ENCODE measurements at regions not wholly inside any gene's neighbourhood (a gene's known extent, or its start where the extent isn't known, plus 50 kb on each side); places are given as distances from the start of the nearest gene placed in this dataset.

GRCh38 chr10:61084493-61084892 lies 140.5 kb upstream of the RHOBTB1 start:
- no peak overlapping the region for H3K9ac ChIP-seq (ENCODE audit: low read length)
- no peaks in the 10 kb centered on the region for H3K36me3 ChIP-seq (ENCODE audit: control insufficient read depth, insufficient read depth, low read length, severe bottlenecking)
- no peak for DNase-seq (ENCODE audit: low read depth)
- peaks cover 9% of the 10 kb centered on the region for H3K27me3 ChIP-seq (replicated peaks; ENCODE audit: control insufficient read depth, insufficient read depth, low read length)
- no peak overlapping the region for H3K4me3 ChIP-seq (ENCODE audit: low read length)
- H3K4me1 ChIP-seq (ENCODE audit: control insufficient read depth, insufficient read depth, low read length) = no peaks in the 10 kb centered on the region
- peaks cover 9% of the 10 kb centered on the region for H3K9me3 ChIP-seq (ENCODE audit: control insufficient read depth, low read length)

GRCh38 chr10:61081301-61081700 lies 137.3 kb upstream of the RHOBTB1 start:
- DNase-seq (ENCODE audit: low read depth) = no peak
- no peaks in the 10 kb centered on the region for H3K4me1 ChIP-seq (ENCODE audit: control insufficient read depth, insufficient read depth, low read length)
- H3K9ac ChIP-seq (ENCODE audit: low read length) = no peak overlapping the region
- H3K4me3 ChIP-seq (ENCODE audit: low read length) = no peak overlapping the region
- H3K9me3 ChIP-seq (ENCODE audit: control insufficient read depth, low read length) = peaks cover 9% of the 10 kb centered on the region
- peaks cover 9% of the 10 kb centered on the region for H3K27me3 ChIP-seq (replicated peaks; ENCODE audit: control insufficient read depth, insufficient read depth, low read length)
- H3K36me3 ChIP-seq (ENCODE audit: control insufficient read depth, insufficient read depth, low read length, severe bottlenecking) = no peaks in the 10 kb centered on the region

DNA sequence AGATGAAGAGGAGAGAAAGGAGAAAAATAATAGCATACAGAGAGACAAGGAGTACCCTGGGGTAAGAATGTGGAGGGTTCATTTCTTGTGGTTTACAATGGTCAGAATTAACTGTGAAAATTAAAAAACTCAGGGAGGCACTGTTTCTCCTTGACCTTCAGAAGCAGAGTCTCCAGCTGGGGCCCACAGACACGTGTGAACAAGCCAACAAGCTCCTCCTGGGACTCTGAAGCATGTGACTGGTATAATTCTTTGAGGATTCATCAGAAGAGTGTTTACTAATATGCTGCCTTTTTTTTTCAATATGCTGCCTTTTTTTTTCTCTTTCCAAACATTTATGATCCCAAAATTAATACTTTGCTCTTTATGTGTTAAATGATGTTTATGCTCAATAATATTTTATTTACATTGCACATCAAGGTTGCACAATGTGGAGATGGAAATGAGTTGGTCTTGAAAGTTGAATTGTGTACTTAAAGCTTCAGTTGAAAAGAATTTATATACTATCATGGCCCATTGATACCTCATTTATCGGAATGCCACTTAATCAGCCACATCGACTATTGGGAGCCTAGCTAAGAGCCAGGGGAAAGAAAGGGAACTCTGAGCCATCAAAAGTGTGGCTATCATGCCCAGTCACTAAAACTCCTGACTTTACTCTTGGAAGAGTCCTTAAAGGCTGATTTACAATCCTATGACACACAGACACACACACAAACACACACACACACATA lies 134.7 kb upstream of the RHOBTB1 start:
- H3K9ac ChIP-seq (ENCODE audit: low read length) = no peak overlapping the region
- H3K9me3 ChIP-seq (ENCODE audit: control insufficient read depth, low read length) = no peaks in the 10 kb centered on the region
- peak; percentile 14 for DNase-seq (ENCODE audit: low read depth)
- no peaks in the 10 kb centered on the region for H3K36me3 ChIP-seq (ENCODE audit: control insufficient read depth, insufficient read depth, low read length, severe bottlenecking)
- peaks cover 13% of the 10 kb centered on the region for H3K27me3 ChIP-seq (replicated peaks; ENCODE audit: control insufficient read depth, insufficient read depth, low read length)
- H3K4me1 ChIP-seq (ENCODE audit: control insufficient read depth, insufficient read depth, low read length) = no peaks in the 10 kb centered on the region
- H3K4me3 ChIP-seq (ENCODE audit: low read length) = no peak overlapping the region

DNA sequence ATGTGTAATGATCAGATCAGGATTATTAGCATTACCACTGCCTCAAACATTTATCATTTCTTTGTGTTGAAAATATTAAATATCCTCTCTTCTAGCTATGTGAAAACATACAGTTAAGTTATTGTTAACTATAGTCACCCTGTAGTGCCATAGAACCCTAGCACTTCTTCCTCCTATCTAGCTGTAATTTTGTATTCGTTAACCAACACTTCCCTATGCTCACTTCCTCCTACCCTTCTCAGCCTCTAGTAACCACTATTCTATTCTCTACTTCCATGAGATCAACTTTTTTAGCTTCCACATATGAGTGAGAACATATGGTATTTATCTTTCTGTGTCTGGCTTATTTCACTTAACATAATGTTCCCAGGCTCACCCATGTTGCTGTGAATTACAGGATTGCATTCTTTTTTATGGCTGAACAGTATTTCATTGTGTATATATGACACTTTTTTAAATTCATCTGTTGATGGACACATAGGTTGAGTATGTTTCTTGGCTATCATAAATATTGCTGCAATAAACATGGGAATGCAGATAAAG lies 132.7 kb upstream of the RHOBTB1 start:
- peaks cover 13% of the 10 kb centered on the region for H3K27me3 ChIP-seq (replicated peaks; ENCODE audit: control insufficient read depth, insufficient read depth, low read length)
- H3K36me3 ChIP-seq (ENCODE audit: control insufficient read depth, insufficient read depth, low read length, severe bottlenecking) = no peaks in the 10 kb centered on the region
- H3K9me3 ChIP-seq (ENCODE audit: control insufficient read depth, low read length) = no peaks in the 10 kb centered on the region
- peak; percentile 51 for DNase-seq (ENCODE audit: low read depth)
- H3K9ac ChIP-seq (ENCODE audit: low read length) = no peak overlapping the region
- no peaks in the 10 kb centered on the region for H3K4me1 ChIP-seq (ENCODE audit: control insufficient read depth, insufficient read depth, low read length)
- H3K4me3 ChIP-seq (ENCODE audit: low read length) = no peak overlapping the region

- Histone ChIP-seq H3K4me3 (ENCODE audit: low read length) (no peak overlapping the region), H3K9ac (ENCODE audit: low read length) (no peak overlapping the region), H3K27me3 (replicated peaks; ENCODE audit: control insufficient read depth, insufficient read depth, low read length) (peaks cover 22% of the 10 kb centered on the region), H3K9me3 (ENCODE audit: control insufficient read depth, low read length) (no peaks in the 10 kb centered on the region), H3K4me1 (ENCODE audit: control insufficient read depth, insufficient read depth, low read length) (no peaks in the 10 kb centered on the region), H3K36me3 (ENCODE audit: control insufficient read depth, insufficient read depth, low read length, severe bottlenecking) (no peaks in the 10 kb centered on the region)
- no peak for DNase-seq (ENCODE audit: low read depth)
Observed at GRCh38 chr10:61073391-61073790, 129.4 kb upstream of the RHOBTB1 start.

DNA sequence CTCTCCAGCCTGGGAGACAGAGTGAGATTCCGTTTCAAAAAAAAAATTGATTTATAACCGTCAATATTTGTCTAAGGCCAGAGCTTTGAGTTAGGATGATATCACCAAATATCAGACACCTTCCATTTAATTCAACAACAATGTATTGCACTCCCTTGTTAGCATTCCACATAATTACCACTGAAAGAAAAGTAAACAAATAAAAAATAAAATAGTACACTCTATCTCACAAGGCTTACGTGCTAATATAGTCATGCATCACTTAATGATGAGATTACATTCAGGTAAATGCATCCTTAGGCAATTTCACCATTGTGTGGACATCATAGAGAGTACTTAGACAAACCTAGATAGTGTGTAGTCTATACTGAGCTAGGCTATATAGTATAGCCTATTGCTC lies 127.6 kb upstream of the RHOBTB1 start:
- no peaks in the 10 kb centered on the region for H3K9me3 ChIP-seq (ENCODE audit: control insufficient read depth, low read length)
- H3K36me3 ChIP-seq (ENCODE audit: control insufficient read depth, insufficient read depth, low read length, severe bottlenecking) = no peaks in the 10 kb centered on the region
- no peaks in the 10 kb centered on the region for H3K4me1 ChIP-seq (ENCODE audit: control insufficient read depth, insufficient read depth, low read length)
- no peak overlapping the region for H3K9ac ChIP-seq (ENCODE audit: low read length)
- H3K27me3 ChIP-seq (replicated peaks; ENCODE audit: control insufficient read depth, insufficient read depth, low read length) = peaks cover 32% of the 10 kb centered on the region
- H3K4me3 ChIP-seq (ENCODE audit: low read length) = no peak overlapping the region
- no peak for DNase-seq (ENCODE audit: low read depth)

GRCh38 chr10:61068471-61068870 lies 124.5 kb upstream of the RHOBTB1 start:
- Histone ChIP-seq H3K9me3 (ENCODE audit: control insufficient read depth, low read length) (no peaks in the 10 kb centered on the region), H3K9ac (ENCODE audit: low read length) (no peak overlapping the region), H3K27me3 (replicated peaks; ENCODE audit: control insufficient read depth, insufficient read depth, low read length) (peaks cover 42% of the 10 kb centered on the region), H3K4me3 (ENCODE audit: low read length) (no peak overlapping the region), H3K36me3 (ENCODE audit: control insufficient read depth, insufficient read depth, low read length, severe bottlenecking) (no peaks in the 10 kb centered on the region), H3K4me1 (ENCODE audit: control insufficient read depth, insufficient read depth, low read length) (peaks cover 5% of the 10 kb centered on the region)
- DNase-seq (ENCODE audit: low read depth) = no peak

DNA sequence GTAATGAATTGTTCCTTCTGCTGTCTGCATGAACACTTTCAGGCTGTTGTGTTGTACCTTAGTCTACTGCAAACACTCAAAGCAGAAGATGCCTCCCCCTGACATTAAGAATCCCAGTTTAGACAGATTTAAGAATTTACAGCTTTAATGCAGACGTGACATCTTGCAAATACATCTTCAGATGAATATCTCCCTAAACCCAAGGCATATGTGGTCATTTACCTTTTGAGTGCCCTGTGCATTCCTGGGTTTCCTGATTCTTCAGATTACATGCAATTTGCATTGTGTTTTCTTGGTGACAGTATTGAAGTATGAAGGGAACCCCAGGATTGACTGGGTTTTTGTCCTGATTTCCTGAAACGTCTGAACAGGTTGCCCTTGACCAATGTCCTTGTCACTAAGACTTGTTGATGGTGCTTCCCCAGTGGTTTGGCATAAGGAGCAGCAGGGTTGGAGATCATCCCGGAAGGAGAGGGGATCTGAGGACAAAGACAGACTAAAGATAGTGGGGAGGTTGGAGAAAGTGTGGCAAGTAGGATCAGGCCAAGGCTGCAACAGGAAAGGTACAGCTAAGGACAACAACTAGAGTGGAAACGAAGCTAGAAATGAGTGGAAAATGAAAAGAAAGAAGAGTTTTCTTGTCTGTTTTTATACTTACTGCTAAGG lies 123.8 kb upstream of the RHOBTB1 start:
- Histone ChIP-seq H3K27me3 (replicated peaks; ENCODE audit: control insufficient read depth, insufficient read depth, low read length) (peaks cover 42% of the 10 kb centered on the region), H3K4me3 (ENCODE audit: low read length) (no peak overlapping the region), H3K36me3 (ENCODE audit: control insufficient read depth, insufficient read depth, low read length, severe bottlenecking) (no peaks in the 10 kb centered on the region), H3K9me3 (ENCODE audit: control insufficient read depth, low read length) (no peaks in the 10 kb centered on the region), H3K4me1 (ENCODE audit: control insufficient read depth, insufficient read depth, low read length) (peaks cover 10% of the 10 kb centered on the region), H3K9ac (ENCODE audit: low read length) (no peak overlapping the region)
- DNase-seq (ENCODE audit: low read depth) = no peak

GRCh38 chr10:61066661-61067344 lies 122.8 kb upstream of the RHOBTB1 start:
- peaks cover 42% of the 10 kb centered on the region for H3K27me3 ChIP-seq (replicated peaks; ENCODE audit: control insufficient read depth, insufficient read depth, low read length)
- H3K9ac ChIP-seq (ENCODE audit: low read length) = no peak overlapping the region
- peaks cover 16% of the 10 kb centered on the region for H3K4me1 ChIP-seq (ENCODE audit: control insufficient read depth, insufficient read depth, low read length)
- H3K36me3 ChIP-seq (ENCODE audit: control insufficient read depth, insufficient read depth, low read length, severe bottlenecking) = no peaks in the 10 kb centered on the region
- DNase-seq (ENCODE audit: low read depth) = no peak
- H3K9me3 ChIP-seq (ENCODE audit: control insufficient read depth, low read length) = no peaks in the 10 kb centered on the region
- no peak overlapping the region for H3K4me3 ChIP-seq (ENCODE audit: low read length)

DNA sequence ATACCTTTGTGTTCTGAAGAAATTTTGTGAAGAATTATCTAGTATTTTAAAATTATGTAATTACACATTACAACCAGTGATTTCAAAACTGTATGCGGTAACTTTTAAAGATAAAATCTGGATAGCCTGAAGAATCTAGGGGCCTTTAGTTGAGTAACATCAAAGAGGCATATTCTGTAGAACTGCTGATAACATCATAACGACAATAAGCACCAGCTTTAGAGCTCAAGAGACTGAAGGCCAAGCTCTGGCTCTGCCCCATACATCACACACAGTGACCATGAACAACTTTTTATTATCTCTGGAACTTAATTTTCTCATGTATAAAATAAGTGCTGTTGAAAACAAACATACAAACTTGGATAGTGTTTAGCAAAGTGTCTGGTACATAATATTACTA lies 121.1 kb upstream of the RHOBTB1 start:
- Histone ChIP-seq H3K4me3 (ENCODE audit: low read length) (no peak overlapping the region), H3K4me1 (ENCODE audit: control insufficient read depth, insufficient read depth, low read length) (peaks cover 16% of the 10 kb centered on the region), H3K36me3 (ENCODE audit: control insufficient read depth, insufficient read depth, low read length, severe bottlenecking) (no peaks in the 10 kb centered on the region), H3K9me3 (ENCODE audit: control insufficient read depth, low read length) (no peaks in the 10 kb centered on the region), H3K27me3 (replicated peaks; ENCODE audit: control insufficient read depth, insufficient read depth, low read length) (peaks cover 41% of the 10 kb centered on the region), H3K9ac (ENCODE audit: low read length) (no peak overlapping the region)
- DNase-seq (ENCODE audit: low read depth) = no peak

DNA sequence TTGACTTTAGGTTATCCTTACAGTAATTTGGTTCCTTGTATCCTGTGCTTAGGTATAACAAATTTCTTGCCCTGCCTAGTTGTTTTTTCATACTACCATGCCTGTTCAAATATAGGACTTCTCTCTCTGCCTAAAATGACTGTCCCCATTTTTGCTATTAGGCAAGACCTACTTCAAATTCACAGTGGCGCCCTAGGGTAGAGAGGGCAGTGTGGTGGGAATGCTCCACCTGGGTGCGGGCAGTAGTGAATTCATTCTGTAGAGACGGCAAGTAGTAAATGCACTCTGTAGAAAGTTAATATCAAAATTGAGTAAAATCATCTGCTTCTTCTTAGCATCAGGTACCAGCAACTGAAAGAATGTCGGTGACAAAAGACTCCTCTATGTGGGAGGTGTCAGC lies 120.4 kb upstream of the RHOBTB1 start:
- no peak for DNase-seq (ENCODE audit: low read depth)
- no peak overlapping the region for H3K9ac ChIP-seq (ENCODE audit: low read length)
- no peaks in the 10 kb centered on the region for H3K36me3 ChIP-seq (ENCODE audit: control insufficient read depth, insufficient read depth, low read length, severe bottlenecking)
- H3K9me3 ChIP-seq (ENCODE audit: control insufficient read depth, low read length) = no peaks in the 10 kb centered on the region
- H3K4me1 ChIP-seq (ENCODE audit: control insufficient read depth, insufficient read depth, low read length) = peaks cover 16% of the 10 kb centered on the region
- no peak overlapping the region for H3K4me3 ChIP-seq (ENCODE audit: low read length)
- H3K27me3 ChIP-seq (replicated peaks; ENCODE audit: control insufficient read depth, insufficient read depth, low read length) = peaks cover 34% of the 10 kb centered on the region

Data from adipocyte (in vitro differentiated cells).